Suprapubic skin (tissue), 4 donors: ENCODE measurements at regions not wholly inside any gene's neighbourhood (a gene's known extent, or its start where the extent isn't known, plus 50 kb on each side); places are given as distances from the start of the nearest gene placed in this dataset.

Experiments
- CTCF ChIP-seq, 2 donors: fragments of 200-600 bp in 1 of 2; fragments of 450-650 bp in 1 of 2; sonication (generic) in 1 of 2; IDR thresholded peaks; one replicate each; pipeline ENCODE4 v1.5.1; 2016 to 2019; ENCODE audit warnings: antibody characterized with exemption in 2 of 2, mild to moderate bottlenecking in 1 of 2, moderate library complexity in 1 of 2
- POLR2A ChIP-seq, 2 donors: fragments of 450-650 bp; IDR thresholded peaks; one replicate each; pipeline ENCODE4 v1.6.1; 2017; ENCODE audit warnings: antibody characterized with exemption in 2 of 2, mild to moderate bottlenecking in 2 of 2, moderate library complexity in 2 of 2
- POLR2AphosphoS5 ChIP-seq, 3 donors: sonication (generic); formaldehyde crosslinking; IDR thresholded peaks; one replicate each; pipeline ENCODE4 v1.6.1; 2017; ENCODE audit warnings: antibody characterized with exemption in 3 of 3

- no peak for TF ChIP-seq POLR2A (IDR thresholded peaks at IDR 0.05)
- no peak for TF ChIP-seq POLR2AphosphoS5 (IDR thresholded peaks at IDR 0.05)
- no peak for TF ChIP-seq CTCF (IDR thresholded peaks at IDR 0.05)
Observed at GRCh38 chr1:29519788-29520110, 283.4 kb downstream of the PTPRU start.
